DMS53 treated with DMSO at 0.1 percent for 48 hours (cell line): ENCODE measurements at regions not wholly inside any gene's neighbourhood (a gene's known extent, or its start where the extent isn't known, plus 50 kb on each side); places are given as distances from the start of the nearest gene placed in this dataset.
"Not testable (repeated sequence)": the region's sequence is repeated elsewhere in the genome, so short reads cannot be mapped to it uniquely, and the experiment has no call there.

Source experiments
- DNase-seq: peaks from one replicate; lab custom pipeline; 2025; ENCODE audit not compliant: unreplicated experiment; lab: John Stamatoyannopoulos, UW

GRCh38 chr5:124892185-124892848 lies 145.9 kb upstream of the ZNF608 start:
- no peak for DNase-seq

- no peak for DNase-seq
These were observed 148.1 kb upstream of the ZNF608 start for GRCh38 chr5:124894541-124894940.

GRCh38 chr5:124895236-124895635 lies 148.8 kb upstream of the ZNF608 start:
- DNase-seq: no peak

- DNase-seq: no peak
These were observed 154.6 kb upstream of the ZNF608 start for GRCh38 chr5:124901081-124901480.

GRCh38 chr5:124902097-124902821 lies 155.8 kb upstream of the ZNF608 start:
- DNase-seq: no peak

- no peak for DNase-seq
These were observed 159.1 kb upstream of the ZNF608 start for GRCh38 chr5:124905256-124906130.

- peak; percentile 56 for DNase-seq
These were observed 160.1 kb upstream of the ZNF608 start for GRCh38 chr5:124906339-124907097.

- DNase-seq: no peak
These were observed 160.7 kb upstream of the ZNF608 start for GRCh38 chr5:124907098-124907644.

GRCh38 chr5:124908581-124909451 lies 162.4 kb upstream of the ZNF608 start:
- peak; percentile 80 for DNase-seq

GRCh38 chr5:124909734-124910133 lies 163.3 kb upstream of the ZNF608 start:
- no peak for DNase-seq

GRCh38 chr5:124910354-124911016 lies 164.0 kb upstream of the ZNF608 start:
- DNase-seq: no peak

- DNase-seq: no peak
These were observed 166.3 kb upstream of the ZNF608 start for GRCh38 chr5:124912638-124913328.

GRCh38 chr5:124913329-124913653 lies 166.9 kb upstream of the ZNF608 start:
- no peak for DNase-seq

GRCh38 chr5:124916313-124916712 lies 169.9 kb upstream of the ZNF608 start:
- not testable (repeated sequence) for DNase-seq

- DNase-seq: no peak
These were observed 172.2 kb upstream of the ZNF608 start for GRCh38 chr5:124918618-124919017.

- no peak for DNase-seq
These were observed 172.6 kb upstream of the ZNF608 start for GRCh38 chr5:124919076-124919475.

- no peak for DNase-seq
These were observed 173.5 kb upstream of the ZNF608 start for GRCh38 chr5:124919747-124920525.
